Left lung (tissue), 4 donors: ENCODE measurements at regions not wholly inside any gene's neighbourhood (a gene's known extent, or its start where the extent isn't known, plus 50 kb on each side); places are given as distances from the start of the nearest gene placed in this dataset.
A peak's percentile ranks its signal among the peaks of the same experiment; 100 is the strongest.
"Not testable (repeated sequence)": the region's sequence is repeated elsewhere in the genome, so short reads cannot be mapped to it uniquely, and the experiment has no call there.

Source experiments
- ATAC-seq: fragments of 200-7000 bp; cut with Tn5 transposase; one replicate; pipeline ENCODE4 v1.9.1; 2020; ENCODE audit warnings: moderate library complexity
- DNase-seq, 4 donors: peaks; one replicate each; pipeline ENCODE4 v3.0.0-alpha.2; 2013 to 2020
- H3K27ac ChIP-seq, 2 donors: fragments of 200-600 bp; sonication (generic) in 1 of 2; one replicate each; pipeline versions ENCODE4 v1.5.0 to v1.8.0; 2020 to 2021
- H3K27me3 ChIP-seq, 2 donors: fragments of 200-600 bp; sonication (generic) in 1 of 2; one replicate each; pipeline versions ENCODE4 v1.5.0 to v1.8.0; 2020 to 2021
- H3K36me3 ChIP-seq, 2 donors: fragments of 200-600 bp; sonication (generic) in 1 of 2; one replicate each; pipeline versions ENCODE4 v1.5.0 to v1.8.0; 2020 to 2021
- H3K4me1 ChIP-seq, 2 donors: fragments of 200-600 bp; one replicate each; pipeline ENCODE4 v1.8.0; 2021
- H3K4me3 ChIP-seq, 2 donors: fragments of 200-600 bp; sonication (generic) in 1 of 2; one replicate each; pipeline versions ENCODE4 v1.5.0 to v1.8.0; 2020 to 2021; ENCODE audit warnings: mild to moderate bottlenecking in 1 of 2
- H3K9me3 ChIP-seq, 2 donors: fragments of 200-600 bp; sonication (generic) in 1 of 2; one replicate each; pipeline versions ENCODE4 v1.5.0 to v1.8.0; 2020 to 2021
- CTCF ChIP-seq, 2 donors: fragments of 200-600 bp; sonication (generic) in 1 of 2; IDR thresholded peaks; one replicate each; pipeline versions ENCODE4 v1.5.0 to v1.8.0; 2021; ENCODE audit warnings: antibody characterized with exemption in 2 of 2
- intact Hi-C, 2 donors: fragments of 100-400 bp; cut with DNase I; formaldehyde crosslinking; loops; one replicate each; pipeline versions ENCODE4 v1.11.2 to v1.14.2; 2022
- donor health status: DM: no; HTN: yes; CAD: no.
- donor health status: DM: no; HTN: no; CAD: no.

DNA sequence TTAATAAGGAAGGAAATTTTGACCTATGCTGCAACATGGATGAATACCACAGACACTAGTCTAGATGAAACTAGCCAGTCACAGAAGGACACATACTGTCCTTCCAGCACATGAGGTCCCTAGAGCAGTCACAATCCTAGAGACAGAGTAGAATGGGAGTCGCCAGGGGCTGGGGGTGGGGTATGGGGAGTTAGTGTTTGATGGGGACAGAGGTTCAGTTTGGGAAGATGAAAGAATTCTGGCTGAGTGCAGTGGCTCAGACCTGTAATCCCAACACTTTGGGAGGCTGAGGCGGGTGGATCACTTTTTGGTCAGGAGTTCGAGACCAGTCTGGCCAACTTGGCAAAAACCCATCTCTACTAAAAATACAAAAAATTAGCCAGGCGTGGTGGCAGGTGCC lies 99.2 kb downstream of the TPRA1 start:
- no peak overlapping the region for H3K4me3 ChIP-seq
- ATAC-seq, result no peak
- no peaks in the 10 kb centered on the region for H3K27me3 ChIP-seq
- no peak for DNase-seq
- no peaks in the 10 kb centered on the region for H3K9me3 ChIP-seq
- H3K4me1 ChIP-seq, result no peaks in the 10 kb centered on the region
- H3K36me3 ChIP-seq, result no peaks in the 10 kb centered on the region
- H3K27ac ChIP-seq, result no peak overlapping the region
- TF ChIP-seq CTCF (IDR thresholded peaks at IDR 0.05), result no peak
- intact Hi-C loops, result no loop called here

- H3K27me3 ChIP-seq, ATAC-seq, H3K4me3 ChIP-seq, H3K9me3 ChIP-seq, DNase-seq, H3K36me3 ChIP-seq, intact Hi-C loops, H3K27ac ChIP-seq, H3K4me1 ChIP-seq: not testable (repeated sequence)
Observed at GRCh38 chr3:127491024-127491305, 99.6 kb downstream of the TPRA1 start.

DNA sequence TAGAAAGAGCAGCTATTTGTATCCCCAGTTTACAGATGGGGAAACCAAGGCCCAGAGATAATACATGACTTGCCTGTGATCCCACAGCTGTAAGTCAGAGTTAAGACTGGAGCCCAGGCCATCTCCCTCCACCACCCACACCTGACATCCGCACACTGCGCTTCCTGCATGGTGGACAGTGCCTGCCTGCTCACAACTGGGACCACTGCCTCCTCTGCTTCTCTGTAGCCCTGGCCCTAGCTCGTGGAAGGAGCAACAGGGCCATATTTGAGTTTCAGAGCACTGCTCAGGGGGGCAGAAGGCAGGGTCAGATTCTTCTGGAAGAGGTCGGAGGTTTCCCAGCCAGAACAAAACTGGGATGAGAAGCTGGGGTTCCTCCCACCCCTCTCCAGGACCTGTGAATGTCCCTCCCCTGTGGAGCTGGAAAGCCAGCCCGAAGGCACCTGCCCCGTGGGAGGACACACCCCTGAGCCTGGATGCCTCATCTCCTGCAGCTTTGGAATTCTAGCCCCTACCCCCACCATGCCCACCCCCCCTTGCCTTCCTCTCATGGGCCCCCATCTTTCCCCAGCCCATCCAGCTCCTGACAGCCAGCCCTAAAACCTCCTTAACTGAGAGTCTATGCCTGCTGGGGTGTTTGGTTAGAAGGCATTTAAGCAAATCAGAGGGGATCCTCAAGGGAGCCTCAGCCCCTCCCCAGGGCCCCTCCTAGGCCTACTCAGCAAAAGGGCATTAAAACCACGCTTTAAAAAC lies 100.1 kb downstream of the TPRA1 start:
- H3K9me3 ChIP-seq, result no peaks in the 10 kb centered on the region
- peak in 1 of 4 donors; percentile 25 for DNase-seq
- no peaks in the 10 kb centered on the region for H3K36me3 ChIP-seq
- no peak overlapping the region for H3K4me3 ChIP-seq
- intact Hi-C loops, result no loop called here
- H3K27ac ChIP-seq, result no peak overlapping the region
- no peak for ATAC-seq
- no peaks in the 10 kb centered on the region for H3K4me1 ChIP-seq
- H3K27me3 ChIP-seq, result no peaks in the 10 kb centered on the region
- no peak for TF ChIP-seq CTCF (IDR thresholded peaks at IDR 0.05)

DNA sequence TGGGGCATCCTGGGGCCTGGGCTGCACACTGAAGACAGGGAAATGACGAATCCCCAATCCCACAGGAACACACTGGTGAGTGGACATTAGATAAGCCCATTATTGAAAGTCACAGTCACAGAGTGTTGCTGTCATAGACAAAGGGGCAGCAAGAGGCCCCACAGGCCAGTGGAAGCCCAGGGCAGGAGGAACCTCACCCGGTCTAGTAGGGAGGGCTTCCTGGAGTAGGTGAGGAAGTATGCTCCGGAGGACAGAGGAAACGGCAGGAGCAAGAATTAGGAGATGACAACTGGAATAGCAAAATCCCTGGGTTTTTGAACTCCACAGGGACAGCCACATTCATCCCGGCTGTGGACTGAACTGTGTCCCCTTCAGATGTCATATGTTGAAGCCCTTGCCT lies 101.2 kb downstream of the TPRA1 start:
- DNase-seq (peak in 1 of 4 donors; percentile 15), ATAC-seq (no peak)

DNA sequence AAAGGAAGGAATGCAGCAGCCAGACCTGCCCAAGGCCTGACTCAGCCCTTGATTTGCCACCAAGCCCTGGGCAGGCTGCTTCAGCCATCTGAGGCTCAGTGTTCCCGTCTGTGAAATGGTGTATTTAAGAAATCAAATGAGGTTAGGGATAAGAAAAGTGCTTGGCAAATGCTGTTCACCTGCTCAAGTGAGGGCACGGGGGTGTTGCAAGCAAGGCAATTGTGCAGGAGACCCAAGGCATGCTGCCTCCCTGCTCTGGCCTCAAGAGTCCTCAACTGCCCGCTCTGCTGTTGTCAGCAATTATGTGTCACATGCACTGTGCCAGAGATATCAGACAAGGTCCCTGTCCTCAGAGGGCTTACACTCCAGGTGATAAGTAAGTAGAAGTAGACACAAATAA lies 101.8 kb downstream of the TPRA1 start:
- no peak overlapping the region for H3K4me3 ChIP-seq
- ATAC-seq, result no peak
- H3K4me1 ChIP-seq, result no peaks in the 10 kb centered on the region
- H3K27ac ChIP-seq, result no peak overlapping the region
- intact Hi-C loops, result no loop called here
- H3K27me3 ChIP-seq, result peaks cover 0 to 7% of the 10 kb centered on the region in 2 donors
- no peaks in the 10 kb centered on the region for H3K36me3 ChIP-seq
- H3K9me3 ChIP-seq, result no peaks in the 10 kb centered on the region
- TF ChIP-seq CTCF (IDR thresholded peaks at IDR 0.05), result no peak
- DNase-seq, result peak in 1 of 4 donors; percentile 10

More for the DNA sequence above, 101.2 kb downstream of the TPRA1 start:
- Histone ChIP-seq H3K4me1 (no peaks in the 10 kb centered on the region), H3K36me3 (no peaks in the 10 kb centered on the region), H3K27ac (no peak overlapping the region), H3K9me3 (no peaks in the 10 kb centered on the region), H3K27me3 (peaks cover 0 to 1% of the 10 kb centered on the region in 2 donors), H3K4me3 (no peak overlapping the region)
- TF ChIP-seq CTCF (IDR thresholded peaks at IDR 0.05), result no peak
- intact Hi-C loops, result no loop called here

DNA sequence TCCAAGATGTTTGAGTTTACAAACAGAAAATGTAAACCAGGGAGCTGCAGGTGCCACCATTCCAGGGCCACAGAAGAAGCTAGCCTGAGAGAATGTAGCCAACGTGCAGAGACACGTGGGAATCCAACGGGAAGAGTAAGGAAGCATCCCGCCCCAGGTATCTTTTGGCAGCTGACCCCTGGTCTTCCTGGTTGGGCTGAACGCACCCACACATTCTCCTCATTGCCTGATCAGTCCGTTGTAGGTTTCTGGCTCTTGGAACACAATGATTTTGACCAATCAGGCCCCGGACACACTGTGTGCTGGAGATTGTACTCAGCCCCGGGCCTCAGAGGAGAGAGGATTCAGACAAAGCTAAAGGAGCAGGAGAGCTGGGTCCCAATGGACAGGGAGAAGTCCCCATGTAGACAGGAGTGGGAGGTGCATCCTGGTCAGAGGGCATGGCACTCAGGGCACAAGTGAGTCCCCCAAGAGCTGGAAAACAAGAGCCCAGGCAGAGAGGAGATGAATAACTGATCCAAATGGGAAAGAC lies 102.3 kb downstream of the TPRA1 start:
- ATAC-seq (no peak), DNase-seq (peak in 1 of 4 donors; percentile 18)
- H3K27me3 ChIP-seq, result peaks cover 0 to 9% of the 10 kb centered on the region in 2 donors
- no peaks in the 10 kb centered on the region for H3K36me3 ChIP-seq
- TF ChIP-seq CTCF (IDR thresholded peaks at IDR 0.05), result no peak
- no peak overlapping the region for H3K4me3 ChIP-seq
- no peaks in the 10 kb centered on the region for H3K4me1 ChIP-seq
- H3K9me3 ChIP-seq, result no peaks in the 10 kb centered on the region
- H3K27ac ChIP-seq, result no peak overlapping the region
- intact Hi-C loops, result no loop called here
